ENCODE measurements at regions not wholly inside any gene's neighbourhood (a gene's known extent, or its start where the extent isn't known, plus 50 kb on each side); places are given as distances from the start of the nearest gene placed in this dataset.

DNA sequence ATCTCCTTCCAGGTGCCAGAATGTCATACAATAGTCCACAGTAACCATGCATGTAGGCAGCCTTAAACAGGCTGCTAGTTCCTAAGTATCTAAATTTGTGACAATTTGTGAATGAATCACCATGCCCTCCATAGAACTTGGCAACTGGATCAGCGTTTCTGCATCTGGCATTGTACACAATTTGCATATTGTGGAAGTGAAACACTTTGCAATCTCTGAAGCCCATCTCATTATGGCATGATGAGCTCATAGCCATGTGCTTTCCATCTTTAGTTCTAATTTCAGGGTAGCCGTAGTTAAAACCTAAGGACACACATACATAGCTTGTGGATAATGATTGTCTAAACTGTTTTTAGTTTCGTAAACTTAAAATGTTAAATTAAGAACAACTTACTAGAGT, 573.6 kb downstream of the PPP4R3C start:
- TF ChIP-seq MAFK (IDR thresholded peaks at IDR 0.05; ENCODE audit: partially characterized antibody) (no peak), MAZ (IDR thresholded peaks at IDR 0.05; ENCODE audit: borderline replicate concordance, low read depth, low read length) (no peak), EP300 (IDR thresholded peaks at IDR 0.05) (no peak)
- TF ChIP-seq, protein P1, sequence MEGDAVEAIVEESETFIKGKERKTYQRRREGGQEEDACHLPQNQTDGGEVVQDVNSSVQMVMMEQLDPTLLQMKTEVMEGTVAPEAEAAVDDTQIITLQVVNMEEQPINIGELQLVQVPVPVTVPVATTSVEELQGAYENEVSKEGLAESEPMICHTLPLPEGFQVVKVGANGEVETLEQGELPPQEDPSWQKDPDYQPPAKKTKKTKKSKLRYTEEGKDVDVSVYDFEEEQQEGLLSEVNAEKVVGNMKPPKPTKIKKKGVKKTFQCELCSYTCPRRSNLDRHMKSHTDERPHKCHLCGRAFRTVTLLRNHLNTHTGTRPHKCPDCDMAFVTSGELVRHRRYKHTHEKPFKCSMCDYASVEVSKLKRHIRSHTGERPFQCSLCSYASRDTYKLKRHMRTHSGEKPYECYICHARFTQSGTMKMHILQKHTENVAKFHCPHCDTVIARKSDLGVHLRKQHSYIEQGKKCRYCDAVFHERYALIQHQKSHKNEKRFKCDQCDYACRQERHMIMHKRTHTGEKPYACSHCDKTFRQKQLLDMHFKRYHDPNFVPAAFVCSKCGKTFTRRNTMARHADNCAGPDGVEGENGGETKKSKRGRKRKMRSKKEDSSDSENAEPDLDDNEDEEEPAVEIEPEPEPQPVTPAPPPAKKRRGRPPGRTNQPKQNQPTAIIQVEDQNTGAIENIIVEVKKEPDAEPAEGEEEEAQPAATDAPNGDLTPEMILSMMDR (IDR thresholded peaks at IDR 0.05): no peak

All from A549 (cell line).